T-helper 1 cell treated with Interleukin-12 subunit alpha and Interleukin-12 subunit beta and Interleukin-4 antibody, amounts not matched to agents 30 μg/mL and 1 μg/mL, for 36 hours (primary cell): ENCODE measurements at regions not wholly inside any gene's neighbourhood (a gene's known extent, or its start where the extent isn't known, plus 50 kb on each side); places are given as distances from the start of the nearest gene placed in this dataset.

Source experiments
- H3K27ac Mint-ChIP-seq: one replicate; pipeline ENCODE4 v1.8.0; 2021; ENCODE audit warnings: mild to moderate bottlenecking, mixed read lengths
- H3K27me3 Mint-ChIP-seq: one replicate; pipeline ENCODE4 v1.8.0; 2021; ENCODE audit warnings: low read depth, mixed read lengths
- H3K36me3 Mint-ChIP-seq: one replicate; pipeline ENCODE4 v1.8.0; 2021; ENCODE audit warnings: low read depth, mixed read lengths
- H3K4me1 Mint-ChIP-seq: one replicate; pipeline ENCODE4 v1.8.0; 2021; ENCODE audit warnings: low read depth, mixed read lengths
- H3K4me3 Mint-ChIP-seq: one replicate; pipeline ENCODE4 v1.8.0; 2021; ENCODE audit warnings: mild to moderate bottlenecking, moderate library complexity, mixed read lengths
- H3K9me3 Mint-ChIP-seq: one replicate; pipeline ENCODE4 v1.8.0; 2021; ENCODE audit warnings: mixed read lengths

- Mint-ChIP-seq H3K4me1 (no peaks in the 10 kb centered on the region), H3K27ac (no peak overlapping the region), H3K4me3 (no peak overlapping the region), H3K36me3 (no peaks in the 10 kb centered on the region), H3K9me3 (no peaks in the 10 kb centered on the region), H3K27me3 (no peaks in the 10 kb centered on the region)
Observed at GRCh38 chr5:4866131-4866659, 273.9 kb upstream of the ADAMTS16 start.

GRCh38 chr5:4866817-4867216 is 273.3 kb upstream of the ADAMTS16 start:
- Mint-ChIP-seq H3K4me3 (no peak overlapping the region), H3K27me3 (no peaks in the 10 kb centered on the region), H3K27ac (no peak overlapping the region), H3K36me3 (no peaks in the 10 kb centered on the region), H3K9me3 (no peaks in the 10 kb centered on the region), H3K4me1 (no peaks in the 10 kb centered on the region)

GRCh38 chr5:4868140-4868735 is 271.9 kb upstream of the ADAMTS16 start:
- H3K36me3 Mint-ChIP-seq, result no peaks in the 10 kb centered on the region
- no peaks in the 10 kb centered on the region for H3K9me3 Mint-ChIP-seq
- H3K27ac Mint-ChIP-seq, result no peak overlapping the region
- H3K27me3 Mint-ChIP-seq, result no peaks in the 10 kb centered on the region
- no peak overlapping the region for H3K4me3 Mint-ChIP-seq
- no peaks in the 10 kb centered on the region for H3K4me1 Mint-ChIP-seq

- no peaks in the 10 kb centered on the region for H3K27me3 Mint-ChIP-seq
- H3K4me1 Mint-ChIP-seq, result no peaks in the 10 kb centered on the region
- H3K4me3 Mint-ChIP-seq, result no peak overlapping the region
- no peaks in the 10 kb centered on the region for H3K9me3 Mint-ChIP-seq
- H3K27ac Mint-ChIP-seq, result no peak overlapping the region
- H3K36me3 Mint-ChIP-seq, result no peaks in the 10 kb centered on the region
Observed at GRCh38 chr5:4873652-4874051, 266.5 kb upstream of the ADAMTS16 start.

GRCh38 chr5:4874097-4874496 is 266.0 kb upstream of the ADAMTS16 start:
- H3K4me3 Mint-ChIP-seq, result no peak overlapping the region
- H3K27me3 Mint-ChIP-seq, result no peaks in the 10 kb centered on the region
- no peaks in the 10 kb centered on the region for H3K9me3 Mint-ChIP-seq
- no peak overlapping the region for H3K27ac Mint-ChIP-seq
- H3K36me3 Mint-ChIP-seq, result no peaks in the 10 kb centered on the region
- no peaks in the 10 kb centered on the region for H3K4me1 Mint-ChIP-seq

- Mint-ChIP-seq H3K36me3 (no peaks in the 10 kb centered on the region), H3K27ac (no peak overlapping the region), H3K9me3 (no peaks in the 10 kb centered on the region), H3K27me3 (no peaks in the 10 kb centered on the region), H3K4me3 (no peak overlapping the region), H3K4me1 (no peaks in the 10 kb centered on the region)
Observed at GRCh38 chr5:4875942-4876341, 264.2 kb upstream of the ADAMTS16 start.

- Mint-ChIP-seq H3K27ac (no peak overlapping the region), H3K36me3 (no peaks in the 10 kb centered on the region), H3K9me3 (no peaks in the 10 kb centered on the region), H3K4me3 (no peak overlapping the region), H3K27me3 (no peaks in the 10 kb centered on the region), H3K4me1 (no peaks in the 10 kb centered on the region)
Observed at GRCh38 chr5:4876804-4877203, 263.3 kb upstream of the ADAMTS16 start.

GRCh38 chr5:4877579-4877978 is 262.6 kb upstream of the ADAMTS16 start:
- Mint-ChIP-seq H3K4me3 (no peak overlapping the region), H3K36me3 (no peaks in the 10 kb centered on the region), H3K9me3 (no peaks in the 10 kb centered on the region), H3K27me3 (no peaks in the 10 kb centered on the region), H3K4me1 (no peaks in the 10 kb centered on the region), H3K27ac (no peak overlapping the region)

GRCh38 chr5:4879075-4879474 is 261.1 kb upstream of the ADAMTS16 start:
- no peak overlapping the region for H3K27ac Mint-ChIP-seq
- H3K4me1 Mint-ChIP-seq, result no peaks in the 10 kb centered on the region
- no peak overlapping the region for H3K4me3 Mint-ChIP-seq
- H3K27me3 Mint-ChIP-seq, result no peaks in the 10 kb centered on the region
- no peaks in the 10 kb centered on the region for H3K36me3 Mint-ChIP-seq
- H3K9me3 Mint-ChIP-seq, result no peaks in the 10 kb centered on the region

- H3K9me3 Mint-ChIP-seq, result no peaks in the 10 kb centered on the region
- H3K4me3 Mint-ChIP-seq, result no peak overlapping the region
- no peaks in the 10 kb centered on the region for H3K27me3 Mint-ChIP-seq
- no peaks in the 10 kb centered on the region for H3K36me3 Mint-ChIP-seq
- H3K27ac Mint-ChIP-seq, result no peak overlapping the region
- no peaks in the 10 kb centered on the region for H3K4me1 Mint-ChIP-seq
Observed at GRCh38 chr5:4879693-4880303, 260.3 kb upstream of the ADAMTS16 start.

GRCh38 chr5:4880304-4880741 is 259.8 kb upstream of the ADAMTS16 start:
- Mint-ChIP-seq H3K9me3 (no peaks in the 10 kb centered on the region), H3K36me3 (no peaks in the 10 kb centered on the region), H3K4me3 (no peak overlapping the region), H3K4me1 (no peaks in the 10 kb centered on the region), H3K27ac (no peak overlapping the region), H3K27me3 (no peaks in the 10 kb centered on the region)

- Mint-ChIP-seq H3K4me3 (no peak overlapping the region), H3K27me3 (no peaks in the 10 kb centered on the region), H3K9me3 (no peaks in the 10 kb centered on the region), H3K36me3 (no peaks in the 10 kb centered on the region), H3K27ac (no peak overlapping the region), H3K4me1 (no peaks in the 10 kb centered on the region)
Observed at GRCh38 chr5:4881366-4882002, 258.6 kb upstream of the ADAMTS16 start.

- Mint-ChIP-seq H3K27ac (no peak overlapping the region), H3K36me3 (no peaks in the 10 kb centered on the region), H3K27me3 (no peaks in the 10 kb centered on the region), H3K4me1 (no peaks in the 10 kb centered on the region), H3K9me3 (no peaks in the 10 kb centered on the region), H3K4me3 (no peak overlapping the region)
Observed at GRCh38 chr5:4882186-4882585, 257.9 kb upstream of the ADAMTS16 start.

GRCh38 chr5:4883360-4883759 is 256.8 kb upstream of the ADAMTS16 start:
- H3K27ac Mint-ChIP-seq, result no peak overlapping the region
- H3K4me1 Mint-ChIP-seq, result no peaks in the 10 kb centered on the region
- no peak overlapping the region for H3K4me3 Mint-ChIP-seq
- no peaks in the 10 kb centered on the region for H3K36me3 Mint-ChIP-seq
- H3K9me3 Mint-ChIP-seq, result no peaks in the 10 kb centered on the region
- H3K27me3 Mint-ChIP-seq, result no peaks in the 10 kb centered on the region

GRCh38 chr5:4893063-4893744 is 246.9 kb upstream of the ADAMTS16 start:
- Mint-ChIP-seq H3K4me1 (no peaks in the 10 kb centered on the region), H3K36me3 (no peaks in the 10 kb centered on the region), H3K4me3 (no peak overlapping the region), H3K27me3 (no peaks in the 10 kb centered on the region), H3K27ac (no peak overlapping the region), H3K9me3 (peaks cover 4% of the 10 kb centered on the region)
